CD4-positive, CD25-positive, alpha-beta regulatory T cell (primary cell): ENCODE measurements at regions not wholly inside any gene's neighbourhood (a gene's known extent, or its start where the extent isn't known, plus 50 kb on each side); places are given as distances from the start of the nearest gene placed in this dataset.
"Not testable (repeated sequence)": the region's sequence is repeated elsewhere in the genome, so short reads cannot be mapped to it uniquely, and the experiment has no call there.

Source experiments
- ATAC-seq, 2 donors: fragments of 150-1000 bp; cut with Tn5 transposase; one replicate each; pipeline ENCODE4 v1.10.0; 2021; ENCODE audit warnings: low read depth in 2 of 2, moderate number of reproducible peaks in 2 of 2, moderate library complexity in 1 of 2
- DNase-seq, 3 donors: peaks; one replicate each; pipeline versions ENCODE4 v3.0.0 to v3.0.0-alpha.2; 2012 to 2022; ENCODE audit warnings: mixed read lengths in 1 of 3
- H3K27ac ChIP-seq: one replicate; pipeline ENCODE4 v1.7.0; 2013; ENCODE audit warnings: mild to moderate bottlenecking, low read length; ENCODE audit not compliant: insufficient read depth, poor library complexity, severe bottlenecking
- H3K27me3 ChIP-seq: one replicate; pipeline ENCODE4 v1.7.0; 2013; ENCODE audit warnings: low read length; ENCODE audit not compliant: control insufficient read depth, insufficient read depth
- H3K36me3 ChIP-seq: one replicate; pipeline ENCODE4 v1.7.0; 2013; ENCODE audit warnings: mild to moderate bottlenecking, low read length, moderate library complexity; ENCODE audit not compliant: control insufficient read depth, insufficient read depth
- H3K4me1 ChIP-seq: 2 replicates; pipeline ENCODE4 v1.7.0; 2013; ENCODE audit warnings: mild to moderate bottlenecking, low read length; ENCODE audit not compliant: insufficient read depth, control insufficient read depth, poor library complexity, severe bottlenecking
- H3K4me3 ChIP-seq: one replicate; pipeline ENCODE4 v1.7.0; 2013; ENCODE audit warnings: low read depth, mild to moderate bottlenecking, low read length, moderate library complexity
- H3K9me3 ChIP-seq, 2 experiments: 1 replicate in 1 of 2; 2 replicates in 1 of 2; pipeline ENCODE4 v1.7.0; 2013; ENCODE audit warnings: low read length in 2 of 2, mild to moderate bottlenecking in 1 of 2, moderate library complexity in 1 of 2; ENCODE audit not compliant: control insufficient read depth in 2 of 2
- H3K27ac Mint-ChIP-seq, 3 donors: one replicate each; pipeline ENCODE4 v1.8.0; 2020 to 2022; ENCODE audit warnings: mild to moderate bottlenecking in 3 of 3, mixed read lengths in 3 of 3, moderate library complexity in 2 of 3
- H3K27me3 Mint-ChIP-seq: one replicate; pipeline ENCODE4 v1.8.0; 2022; ENCODE audit warnings: mild to moderate bottlenecking, mixed read lengths
- H3K36me3 Mint-ChIP-seq: one replicate; pipeline ENCODE4 v1.8.0; 2020; ENCODE audit warnings: mixed read lengths
- H3K4me1 Mint-ChIP-seq, 4 donors: one replicate each; pipeline ENCODE4 v1.8.0; 2020 to 2022; ENCODE audit warnings: mixed read lengths in 4 of 4, mild to moderate bottlenecking in 1 of 4
- H3K4me3 Mint-ChIP-seq, 4 donors: one replicate each; pipeline ENCODE4 v1.8.0; 2020 to 2022; ENCODE audit warnings: mild to moderate bottlenecking in 4 of 4, mixed read lengths in 4 of 4, moderate library complexity in 3 of 4
- H3K9me3 Mint-ChIP-seq, 7 donors: one replicate each; pipeline ENCODE4 v1.8.0; 2020 to 2022; ENCODE audit warnings: mixed read lengths in 7 of 7, mild to moderate bottlenecking in 3 of 7, moderate library complexity in 2 of 7

DNA sequence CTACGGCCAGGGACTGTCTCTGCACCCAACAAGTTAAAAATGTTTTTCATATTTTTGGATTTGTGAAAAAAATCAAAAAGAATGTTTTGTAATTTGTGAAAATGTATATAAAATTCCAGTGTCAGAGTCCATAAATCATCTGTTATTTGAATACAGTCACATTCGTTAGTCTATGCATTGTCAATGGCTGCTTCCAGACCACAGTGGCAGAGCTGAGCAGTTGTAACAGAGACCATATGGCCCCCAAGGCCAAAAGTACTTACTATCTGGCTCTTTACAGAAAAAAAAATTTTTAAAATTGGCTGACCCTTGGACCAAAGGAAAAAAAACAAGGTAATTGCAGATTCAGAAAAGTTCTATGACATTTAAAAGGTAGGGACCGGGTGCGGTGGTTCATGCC, 86.7 kb upstream of the ATL2 start:
- no peaks in the 10 kb centered on the region for H3K27me3 ChIP-seq
- H3K27me3 Mint-ChIP-seq, result peaks cover 12% of the 10 kb centered on the region
- H3K27ac ChIP-seq, result no peak overlapping the region
- no peak overlapping the region for H3K4me3 Mint-ChIP-seq
- H3K36me3 Mint-ChIP-seq, result no peaks in the 10 kb centered on the region
- no peak overlapping the region for H3K4me3 ChIP-seq
- DNase-seq (no peak), ATAC-seq (no peak)
- H3K4me1 Mint-ChIP-seq, result no peaks in the 10 kb centered on the region
- H3K4me1 ChIP-seq, result no peaks in the 10 kb centered on the region
- no peaks in the 10 kb centered on the region for H3K36me3 ChIP-seq
- no peak overlapping the region for H3K27ac Mint-ChIP-seq
- peaks cover 0 to 1% (median 0%) of the 10 kb centered on the region in 7 donors for H3K9me3 Mint-ChIP-seq
- no peaks in the 10 kb centered on the region for H3K9me3 ChIP-seq

DNA sequence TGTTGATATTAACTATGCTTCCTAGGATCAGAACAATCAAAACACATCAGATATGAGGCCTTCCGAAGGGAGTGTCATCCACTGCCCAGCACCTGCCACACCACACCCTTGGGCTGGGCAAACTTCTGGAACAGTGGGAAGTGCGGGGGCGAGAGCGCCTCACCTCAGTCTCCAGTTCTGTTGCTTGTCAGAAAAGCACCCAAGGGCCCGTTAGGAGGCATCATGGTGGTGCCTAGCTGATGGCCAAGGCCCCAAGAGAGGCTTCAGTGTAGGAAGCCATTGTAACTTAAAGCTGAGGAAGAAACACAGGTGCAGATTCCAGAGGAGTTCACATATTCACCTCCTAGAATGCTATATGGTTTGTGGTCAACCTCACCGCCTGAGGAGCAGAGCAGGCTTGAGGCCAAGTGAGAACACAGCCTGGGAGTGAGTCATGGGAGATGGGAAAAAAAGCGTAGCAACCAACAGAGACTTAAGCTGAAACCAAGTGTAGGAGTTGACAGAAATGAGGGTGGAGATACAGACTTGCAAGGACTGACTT, 85.1 kb upstream of the ATL2 start:
- Mint-ChIP-seq H3K9me3 (peaks cover 0 to 1% (median 0%) of the 10 kb centered on the region in 7 donors), H3K27me3 (peaks cover 19% of the 10 kb centered on the region), H3K36me3 (peaks cover 2% of the 10 kb centered on the region), H3K27ac (no peak overlapping the region), H3K4me3 (no peak overlapping the region), H3K4me1 (no peaks in the 10 kb centered on the region)
- no peaks in the 10 kb centered on the region for H3K36me3 ChIP-seq
- DNase-seq (no peak), ATAC-seq (no peak)
- no peaks in the 10 kb centered on the region for H3K9me3 ChIP-seq
- H3K4me3 ChIP-seq, result no peak overlapping the region
- no peaks in the 10 kb centered on the region for H3K4me1 ChIP-seq
- H3K27ac ChIP-seq, result no peak overlapping the region
- H3K27me3 ChIP-seq, result peaks cover 2% of the 10 kb centered on the region

DNA sequence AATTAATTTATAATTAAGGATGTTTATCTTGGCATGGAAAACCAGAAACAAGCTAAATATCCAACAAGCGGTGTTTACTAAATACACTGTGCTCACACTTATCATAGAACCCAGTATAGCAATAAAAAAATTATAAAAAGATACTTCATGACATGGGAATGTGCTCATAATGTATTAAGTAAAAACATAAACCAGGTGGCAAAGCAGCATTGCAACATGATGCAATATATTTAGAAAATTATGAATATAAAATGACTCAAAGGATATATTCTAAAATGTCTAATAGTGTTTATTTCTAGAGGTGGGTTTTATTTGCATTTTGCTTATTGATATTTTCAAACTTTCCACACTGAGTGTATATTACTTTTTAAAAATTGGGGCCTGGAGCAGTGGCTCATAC, 84.4 kb upstream of the ATL2 start:
- H3K4me3 Mint-ChIP-seq, result no peak overlapping the region
- no peak overlapping the region for H3K27ac Mint-ChIP-seq
- Histone ChIP-seq H3K4me1 (no peaks in the 10 kb centered on the region), H3K36me3 (no peaks in the 10 kb centered on the region), H3K9me3 (no peaks in the 10 kb centered on the region), H3K27ac (no peak overlapping the region), H3K4me3 (no peak overlapping the region), H3K27me3 (peaks cover 2% of the 10 kb centered on the region)
- peaks cover 19% of the 10 kb centered on the region for H3K27me3 Mint-ChIP-seq
- H3K36me3 Mint-ChIP-seq, result peaks cover 3% of the 10 kb centered on the region
- peaks cover 0 to 1% (median 0%) of the 10 kb centered on the region in 7 donors for H3K9me3 Mint-ChIP-seq
- H3K4me1 Mint-ChIP-seq, result no peaks in the 10 kb centered on the region
- DNase-seq (no peak), ATAC-seq (no peak)

DNA sequence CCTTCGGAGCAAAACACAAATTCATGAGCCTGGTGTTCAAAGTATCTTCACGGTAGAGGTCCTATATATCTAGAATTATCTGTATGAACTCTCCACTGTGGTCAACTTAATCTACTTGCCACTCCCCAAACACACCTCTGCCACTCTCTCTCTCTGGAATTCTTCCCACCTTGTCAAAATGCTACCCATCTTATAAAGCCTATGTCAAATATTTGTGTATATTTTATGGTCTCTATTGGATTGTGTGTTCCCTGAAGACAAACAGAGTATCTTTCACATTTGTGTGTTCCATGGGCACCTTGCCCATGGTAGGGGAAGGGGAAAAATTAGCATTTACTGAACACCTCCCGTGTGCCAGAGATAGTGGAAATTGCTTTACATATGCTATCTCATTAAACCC, 83.2 kb upstream of the ATL2 start:
- H3K4me3 Mint-ChIP-seq, result no peak overlapping the region
- H3K4me3 ChIP-seq, result no peak overlapping the region
- DNase-seq (no peak), ATAC-seq (no peak)
- no peaks in the 10 kb centered on the region for H3K36me3 ChIP-seq
- no peaks in the 10 kb centered on the region for H3K9me3 ChIP-seq
- H3K27me3 Mint-ChIP-seq, result peaks cover 19% of the 10 kb centered on the region
- peaks cover 3% of the 10 kb centered on the region for H3K36me3 Mint-ChIP-seq
- H3K9me3 Mint-ChIP-seq, result peaks cover 0 to 1% (median 0%) of the 10 kb centered on the region in 7 donors
- no peaks in the 10 kb centered on the region for H3K4me1 Mint-ChIP-seq
- no peaks in the 10 kb centered on the region for H3K4me1 ChIP-seq
- H3K27ac Mint-ChIP-seq, result no peak overlapping the region
- no peak overlapping the region for H3K27ac ChIP-seq
- H3K27me3 ChIP-seq, result peaks cover 2% of the 10 kb centered on the region

DNA sequence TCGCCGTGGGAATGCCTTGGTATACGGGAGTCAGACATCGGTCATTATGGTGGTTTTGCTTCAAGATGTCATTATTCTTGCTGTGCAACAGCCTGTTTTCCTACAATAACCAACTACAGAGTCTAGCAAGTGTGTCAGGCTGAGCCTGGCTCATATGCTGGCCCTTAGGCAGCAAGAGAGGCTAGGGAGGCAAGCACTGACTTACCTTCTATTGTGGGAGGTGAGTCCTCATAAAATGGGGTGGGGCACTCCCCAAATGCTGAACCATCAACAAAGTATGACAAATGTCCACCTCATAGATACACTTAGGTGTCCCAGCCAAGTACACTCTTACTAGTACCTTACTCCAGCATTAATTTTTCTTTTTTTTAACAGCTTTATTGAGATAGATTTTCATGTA, 77.0 kb upstream of the ATL2 start:
- H3K27me3 Mint-ChIP-seq, result peaks cover 13% of the 10 kb centered on the region
- DNase-seq (no peak), ATAC-seq (no peak)
- H3K27ac Mint-ChIP-seq, result no peak overlapping the region
- no peaks in the 10 kb centered on the region for H3K4me1 ChIP-seq
- no peaks in the 10 kb centered on the region for H3K4me1 Mint-ChIP-seq
- peaks cover 2% of the 10 kb centered on the region for H3K27me3 ChIP-seq
- H3K4me3 ChIP-seq, result no peak overlapping the region
- peaks cover 3% of the 10 kb centered on the region for H3K36me3 Mint-ChIP-seq
- H3K9me3 Mint-ChIP-seq, result no peaks in the 10 kb centered on the region
- no peak overlapping the region for H3K27ac ChIP-seq
- no peaks in the 10 kb centered on the region for H3K36me3 ChIP-seq
- no peaks in the 10 kb centered on the region for H3K9me3 ChIP-seq
- H3K4me3 Mint-ChIP-seq, result no peak overlapping the region

DNA sequence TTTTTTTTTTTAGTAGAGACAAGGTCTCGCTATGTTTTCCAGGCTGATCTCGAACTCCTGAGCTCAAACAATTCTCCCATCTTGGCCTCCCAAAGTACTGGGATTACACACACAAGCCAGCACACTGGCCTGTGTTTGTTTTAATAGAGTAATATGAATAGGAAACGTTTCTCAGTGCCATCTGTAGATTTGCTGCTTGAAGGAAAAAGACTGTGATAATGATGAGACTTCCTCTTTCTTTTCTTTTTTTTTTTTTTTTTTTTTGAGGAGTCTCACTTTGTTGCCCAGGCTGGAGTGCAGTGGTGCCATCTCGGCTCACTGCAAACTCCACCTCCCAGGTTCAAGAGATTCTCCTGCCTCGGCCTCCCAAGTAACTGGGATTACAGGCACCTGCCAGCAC, 74.7 kb upstream of the ATL2 start:
- H3K36me3 Mint-ChIP-seq, H3K9me3 Mint-ChIP-seq, DNase-seq, H3K36me3 ChIP-seq, H3K4me1 Mint-ChIP-seq, H3K4me3 ChIP-seq, H3K27ac Mint-ChIP-seq, H3K4me3 Mint-ChIP-seq, H3K27me3 ChIP-seq, H3K4me1 ChIP-seq, H3K9me3 ChIP-seq, ATAC-seq, H3K27me3 Mint-ChIP-seq, H3K27ac ChIP-seq: not testable (repeated sequence)

DNA sequence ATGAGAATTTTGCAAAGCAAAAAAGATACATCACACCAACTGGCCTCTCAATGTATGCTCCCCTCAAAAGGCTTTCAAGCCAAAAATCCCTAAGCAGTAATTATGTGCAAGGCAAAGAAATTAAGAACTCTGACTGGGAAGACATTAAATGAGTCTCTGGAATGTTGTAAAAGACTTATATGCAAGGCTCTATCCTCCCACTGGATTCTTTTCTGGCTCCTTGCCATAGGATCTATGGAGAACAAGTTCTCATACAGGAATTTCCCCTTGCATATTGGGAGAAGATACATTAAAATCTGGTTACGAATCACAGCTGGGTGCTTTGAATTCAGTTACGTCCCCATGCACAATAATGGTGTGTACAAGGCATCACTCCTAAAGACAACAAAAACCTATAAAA, 73.4 kb upstream of the ATL2 start:
- H3K27me3 ChIP-seq, result no peaks in the 10 kb centered on the region
- ATAC-seq (no peak), DNase-seq (no peak)
- no peak overlapping the region for H3K4me3 ChIP-seq
- Mint-ChIP-seq H3K27ac (no peak overlapping the region), H3K4me1 (no peaks in the 10 kb centered on the region), H3K27me3 (peaks cover 12% of the 10 kb centered on the region), H3K36me3 (no peaks in the 10 kb centered on the region), H3K9me3 (no peaks in the 10 kb centered on the region), H3K4me3 (no peak overlapping the region)
- no peaks in the 10 kb centered on the region for H3K36me3 ChIP-seq
- no peaks in the 10 kb centered on the region for H3K9me3 ChIP-seq
- no peaks in the 10 kb centered on the region for H3K4me1 ChIP-seq
- H3K27ac ChIP-seq, result no peak overlapping the region

DNA sequence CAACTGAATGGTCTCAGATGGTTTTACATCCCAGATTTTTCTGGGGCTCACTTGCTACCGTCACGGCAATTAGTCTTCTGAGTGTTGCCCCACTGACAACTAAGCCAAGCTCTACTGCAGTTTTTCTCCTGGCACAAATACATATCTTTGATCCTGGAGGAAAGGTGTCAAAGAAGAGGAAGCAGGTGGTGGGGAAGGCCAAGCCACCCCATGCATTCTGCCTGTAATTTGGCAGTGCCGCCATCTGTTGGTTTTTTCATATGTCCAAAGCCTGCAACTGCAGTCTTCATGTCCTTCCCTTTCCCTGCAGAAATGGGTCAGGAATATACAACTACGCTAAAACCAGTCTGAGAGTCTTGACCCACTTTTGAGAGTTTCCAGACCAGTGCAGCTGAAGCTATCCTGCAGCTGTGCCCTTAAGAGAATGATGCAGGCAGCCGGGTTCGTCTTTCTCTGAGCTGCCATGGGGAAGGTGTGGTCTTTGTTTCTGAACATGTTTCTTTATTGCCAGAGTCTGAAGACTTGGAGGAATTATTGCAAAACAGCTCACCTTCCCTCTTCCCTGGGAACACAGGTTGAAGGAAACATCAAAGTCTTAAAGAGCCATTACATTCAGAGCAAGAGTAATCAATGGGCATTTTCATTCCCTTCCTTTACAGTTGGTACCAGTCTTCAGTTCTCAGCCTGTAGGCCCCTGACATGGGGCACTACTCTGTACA, 71.8 kb upstream of the ATL2 start:
- Histone ChIP-seq H3K9me3 (no peaks in the 10 kb centered on the region), H3K4me1 (no peaks in the 10 kb centered on the region), H3K36me3 (no peaks in the 10 kb centered on the region), H3K27me3 (no peaks in the 10 kb centered on the region), H3K27ac (no peak overlapping the region), H3K4me3 (no peak overlapping the region)
- H3K27me3 Mint-ChIP-seq, result peaks cover 22% of the 10 kb centered on the region
- H3K27ac Mint-ChIP-seq, result no peak overlapping the region
- no peak overlapping the region for H3K4me3 Mint-ChIP-seq
- DNase-seq (no peak), ATAC-seq (no peak)
- no peaks in the 10 kb centered on the region for H3K9me3 Mint-ChIP-seq
- H3K4me1 Mint-ChIP-seq, result no peaks in the 10 kb centered on the region
- no peaks in the 10 kb centered on the region for H3K36me3 Mint-ChIP-seq
